ENCODE measurements at regions not wholly inside any gene's neighbourhood (a gene's known extent, or its start where the extent isn't known, plus 50 kb on each side); places are given as distances from the start of the nearest gene placed in this dataset.

DNA sequence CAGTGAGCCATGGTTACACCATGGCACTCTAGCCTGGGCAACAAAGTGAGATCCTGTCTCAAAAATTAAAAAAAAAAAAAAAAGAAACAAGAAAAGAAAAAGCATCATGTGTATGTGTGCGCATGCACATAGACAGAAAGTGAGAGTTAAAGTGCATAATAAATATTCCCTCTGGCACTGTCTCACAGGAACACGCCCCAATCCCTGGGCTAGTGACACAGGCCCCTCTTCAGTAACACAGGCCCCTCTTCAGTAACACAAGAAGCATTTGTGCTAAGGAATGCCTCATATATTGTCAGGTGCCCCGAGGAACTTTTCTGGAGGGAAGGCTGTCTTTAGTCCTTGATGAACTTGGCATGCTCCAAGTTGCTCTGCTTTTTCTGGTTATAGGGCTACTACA, 57.5 kb downstream of the RPL27A start:
- DNase-seq: no peak

DNA sequence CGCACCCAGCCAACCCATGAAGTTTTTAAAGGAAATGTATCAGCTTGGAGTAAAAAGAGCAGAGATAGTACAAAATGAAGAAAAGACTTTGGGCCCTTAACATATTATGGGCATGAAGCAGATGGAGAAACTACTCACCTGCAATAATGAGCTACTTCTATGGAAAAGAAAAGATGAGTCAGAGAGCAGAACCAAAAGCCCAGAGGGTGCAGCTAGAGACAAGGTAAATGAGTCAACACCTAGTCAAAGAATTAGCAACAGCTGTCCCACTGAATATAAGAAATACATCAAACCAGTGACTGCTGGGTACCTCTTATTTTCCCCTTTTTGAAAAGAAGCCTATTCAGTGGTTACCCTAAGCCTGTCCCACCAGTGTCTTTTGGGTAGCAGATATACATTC, 61.8 kb downstream of the RPL27A start:
- DNase-seq: no peak

DNA sequence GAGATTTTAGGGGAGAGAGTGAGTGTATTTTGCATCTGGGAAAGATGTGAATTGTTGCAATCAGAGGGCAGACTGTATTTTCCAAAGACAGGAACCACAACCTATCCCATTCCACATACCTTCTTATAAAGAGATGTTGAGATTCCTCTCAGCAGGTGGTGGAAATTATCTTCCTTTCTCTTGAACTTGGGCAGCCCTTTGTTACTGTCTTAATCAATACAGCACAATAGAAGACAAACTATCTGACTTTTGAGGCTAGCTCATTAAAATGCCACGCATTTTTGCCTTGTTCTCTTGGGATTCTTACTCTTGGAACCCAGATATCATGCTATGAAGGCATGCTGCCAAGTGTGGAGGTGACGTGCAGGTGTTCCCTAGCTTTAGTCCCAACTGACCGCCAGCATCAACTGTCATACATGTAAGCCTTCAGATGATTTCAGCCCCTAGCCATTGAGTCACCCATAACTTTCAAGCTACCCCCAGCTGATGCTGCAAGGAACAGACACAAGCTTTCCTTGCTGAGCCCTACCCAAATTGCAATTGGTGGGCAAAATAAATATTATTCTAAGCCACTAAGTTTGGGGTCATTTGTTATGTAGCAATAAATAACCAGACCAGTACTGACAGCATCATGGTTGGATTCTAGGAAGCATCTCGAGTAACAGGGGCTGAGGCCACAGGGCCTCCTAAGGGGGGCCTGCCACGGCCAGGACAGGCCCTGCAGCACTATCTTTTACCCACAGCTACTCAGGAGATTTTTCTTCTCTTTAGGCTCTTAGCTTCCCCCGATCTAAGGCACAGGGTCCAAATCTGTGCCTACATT, 63.0 kb downstream of the RPL27A start:
- no peak for DNase-seq

DNA sequence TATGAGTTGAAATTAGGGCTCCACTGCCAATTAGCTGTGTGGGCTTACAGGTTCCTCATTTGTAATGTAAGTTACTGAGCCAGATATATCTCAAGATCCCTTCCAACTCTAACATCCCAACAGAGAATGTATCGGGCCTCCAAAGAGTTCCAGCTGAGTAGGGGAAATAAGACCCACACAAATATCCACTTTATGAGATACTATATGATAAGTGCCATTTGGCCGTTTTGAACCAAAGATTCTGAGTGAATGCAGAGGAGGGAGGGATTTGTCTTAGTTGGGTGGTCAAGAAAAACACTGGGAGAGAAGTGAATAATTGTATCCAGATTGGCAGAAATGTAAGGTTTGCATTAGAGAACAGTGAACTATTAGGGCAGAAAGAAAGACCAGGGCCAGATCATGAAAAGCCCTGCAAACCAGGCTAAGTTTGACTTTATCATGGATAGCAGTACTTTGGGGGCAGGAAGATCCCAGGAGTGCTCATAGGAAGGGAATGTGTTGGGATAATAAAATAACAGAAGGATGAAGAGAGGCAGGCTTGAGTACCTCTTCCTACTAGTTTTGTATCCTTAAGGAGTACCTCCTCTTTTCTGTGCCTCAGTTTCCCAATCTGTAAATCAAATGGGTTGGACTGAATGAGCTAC, 63.9 kb downstream of the RPL27A start:
- no peak for DNase-seq

DNA sequence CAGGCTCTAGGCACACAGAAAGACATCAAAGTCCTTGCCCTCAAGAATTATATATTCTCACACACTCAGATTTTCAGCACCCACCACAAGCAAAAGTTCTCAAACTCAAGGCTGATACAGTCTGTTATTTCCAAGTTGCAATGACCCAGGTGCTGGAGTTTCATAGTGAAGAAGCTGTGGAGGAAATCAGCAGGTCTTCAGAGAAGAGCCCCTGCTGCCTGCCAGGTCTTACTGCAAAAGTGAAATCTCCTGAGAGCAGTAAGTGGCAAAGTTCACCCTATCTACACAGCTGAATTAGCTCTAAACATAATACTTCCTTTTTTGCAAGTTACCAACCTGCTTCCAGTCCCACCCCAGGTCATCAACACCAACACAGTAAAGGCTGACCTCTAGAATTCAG, 64.6 kb downstream of the RPL27A start:
- no peak for DNase-seq

DNA sequence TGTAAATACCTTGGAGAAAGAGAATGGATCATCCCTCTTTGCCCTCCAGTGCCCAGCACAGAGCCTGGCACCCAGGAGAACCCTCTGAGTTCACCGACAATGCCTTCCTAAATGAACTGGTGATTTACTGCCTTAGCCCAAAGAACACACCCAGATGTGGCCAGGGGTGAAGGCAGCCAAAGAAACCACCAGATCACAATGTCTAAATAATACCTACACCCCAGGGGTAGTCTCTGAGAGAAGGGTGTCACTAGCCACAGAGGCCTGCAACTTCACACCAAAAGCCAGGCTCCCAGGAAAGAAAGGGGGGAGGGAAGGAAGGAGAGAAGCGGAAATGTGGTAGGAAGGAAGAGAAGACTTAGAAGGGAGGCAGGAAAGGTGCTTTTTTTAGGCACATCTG, 65.7 kb downstream of the RPL27A start:
- DNase-seq: no peak

DNA sequence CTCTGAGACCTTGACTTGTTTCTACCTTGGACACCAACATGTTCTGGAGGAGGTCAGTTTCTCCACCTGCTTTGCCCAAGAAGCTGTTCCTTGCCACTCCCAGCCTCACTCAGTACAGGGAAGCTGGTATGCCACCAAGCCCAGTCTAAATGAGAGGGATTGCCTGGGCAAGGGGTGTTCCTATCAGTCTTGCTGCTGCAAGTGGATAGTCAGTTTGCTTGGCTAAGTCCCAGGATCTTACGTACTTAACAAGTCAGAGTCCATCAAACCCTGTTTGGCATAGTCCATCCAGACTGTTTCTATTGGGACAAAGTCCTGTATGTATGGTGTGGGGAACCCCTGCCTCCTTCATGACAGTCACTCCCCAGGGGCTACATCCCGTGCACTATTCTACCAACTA, 66.6 kb downstream of the RPL27A start:
- DNase-seq: no peak

DNA sequence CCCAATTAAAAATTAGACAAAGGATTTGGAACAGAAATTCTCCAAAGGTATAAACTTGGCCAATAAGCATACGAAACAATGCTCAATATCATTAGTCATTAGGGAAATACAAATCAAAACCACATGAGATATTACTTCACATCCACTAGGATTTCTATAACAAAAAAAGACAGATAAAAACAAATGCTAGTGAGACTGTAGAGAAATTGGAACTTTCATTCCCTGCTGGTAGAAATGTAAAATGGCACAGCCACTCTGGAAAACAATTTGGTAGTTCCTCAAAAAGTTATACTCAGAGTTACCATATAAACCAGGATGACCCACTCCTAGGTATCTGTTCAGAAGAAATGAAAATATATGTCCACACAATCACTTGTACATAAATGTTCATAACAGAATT, 71.6 kb downstream of the RPL27A start:
- no peak for DNase-seq

DNA sequence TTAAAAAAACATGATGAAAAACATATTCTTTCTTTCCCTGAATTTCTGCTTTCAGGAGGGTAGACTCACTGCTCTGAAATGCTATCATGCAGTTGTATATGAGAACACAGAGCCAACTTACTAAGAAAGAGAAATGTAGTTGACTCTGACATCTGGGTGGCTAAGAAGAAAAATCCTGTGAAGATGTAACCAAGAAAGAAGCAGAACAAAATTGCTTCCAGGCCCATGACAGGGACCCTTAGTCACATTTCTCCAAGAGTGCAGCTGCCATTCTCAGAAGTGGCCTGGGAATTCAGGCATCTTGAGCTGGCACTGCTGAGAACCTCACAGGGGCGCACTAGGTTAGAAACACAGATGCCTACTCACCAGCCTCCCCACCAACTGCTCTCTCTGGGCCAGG, 73.6 kb downstream of the RPL27A start:
- no peak for DNase-seq

DNA sequence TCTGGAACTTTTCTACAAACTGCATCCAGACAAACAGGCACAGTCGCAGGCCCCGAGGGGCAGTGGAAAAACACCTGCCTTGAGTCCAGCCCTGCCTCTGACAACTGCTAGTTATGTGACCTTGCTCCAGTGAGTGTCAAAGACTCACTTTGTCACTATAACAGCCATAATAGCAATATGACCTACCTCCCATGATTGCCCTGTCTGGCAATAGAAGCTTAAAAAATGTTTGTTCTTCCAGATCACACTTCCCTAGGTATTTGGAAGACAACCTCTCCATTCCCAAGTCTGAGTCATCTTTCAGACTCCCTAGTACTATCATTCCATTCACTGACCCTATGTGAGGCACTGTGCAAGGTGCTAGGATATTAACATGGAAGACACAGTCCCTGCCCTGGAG, 74.5 kb downstream of the RPL27A start:
- DNase-seq: no peak

DNA sequence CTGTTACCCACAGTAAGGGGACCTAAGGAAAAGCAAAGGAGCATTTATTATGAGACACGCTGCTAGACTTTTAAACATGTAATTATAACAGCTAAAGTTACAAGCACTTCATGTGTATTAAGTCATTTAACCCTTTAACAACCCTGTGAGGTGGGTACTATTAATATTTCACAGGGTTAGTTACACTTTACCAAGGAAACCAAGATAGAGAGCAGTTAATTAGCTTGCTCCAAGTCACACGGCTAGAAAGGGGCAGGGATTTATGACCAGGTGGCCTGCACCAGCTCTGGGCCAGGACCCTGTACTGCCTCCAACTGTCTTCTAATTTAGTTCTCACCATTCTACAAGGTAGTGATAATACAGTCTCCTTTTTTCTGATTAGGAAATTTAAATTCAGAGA, 74.9 kb downstream of the RPL27A start:
- no peak for DNase-seq

DNA sequence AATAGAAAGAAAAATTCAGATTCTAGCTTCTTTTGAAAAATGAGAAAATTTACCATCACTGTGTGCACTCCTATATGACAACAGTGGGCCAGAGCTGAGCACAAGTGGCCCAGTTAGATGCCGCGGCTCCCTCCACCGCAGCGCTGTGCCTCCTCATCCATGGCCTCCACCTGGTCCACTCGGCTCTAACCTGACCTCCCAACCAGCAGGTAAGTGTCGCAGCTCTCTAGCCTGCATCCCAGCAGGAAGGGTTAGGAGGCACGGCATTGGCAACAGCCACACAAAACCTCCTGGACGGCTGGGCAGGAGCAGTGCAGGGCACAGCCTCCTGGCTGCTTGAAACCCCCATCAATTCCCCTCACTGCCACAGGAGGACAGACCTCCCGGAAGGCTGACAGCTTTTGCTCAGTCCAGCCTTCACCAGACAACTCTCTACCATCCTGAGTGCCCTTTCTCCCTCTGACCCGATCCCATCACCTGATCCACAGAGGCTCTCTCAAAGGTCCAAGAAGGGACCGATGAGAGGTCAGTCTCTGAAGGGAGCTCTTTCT, 76.1 kb downstream of the RPL27A start:
- DNase-seq: no peak

DNA sequence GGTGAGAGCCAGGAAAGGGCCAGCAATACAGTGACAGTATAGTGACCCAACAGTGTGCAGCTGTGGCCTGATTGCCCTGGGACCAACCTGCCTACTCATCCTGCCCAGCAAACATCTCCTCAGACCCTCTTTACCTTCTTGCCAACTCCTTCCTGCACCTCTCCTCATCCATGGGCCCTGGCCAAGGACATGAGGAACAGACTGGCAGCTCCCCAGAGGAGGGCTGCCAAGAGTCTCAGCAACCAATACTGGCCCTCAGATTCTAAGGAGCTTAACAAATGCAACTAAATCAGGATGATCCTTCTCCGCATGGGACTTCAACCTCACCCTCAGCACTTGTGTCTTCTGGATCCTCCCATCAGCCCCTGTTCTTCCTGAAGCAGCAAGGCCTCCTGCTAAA, 77.0 kb downstream of the RPL27A start:
- no peak for DNase-seq

DNA sequence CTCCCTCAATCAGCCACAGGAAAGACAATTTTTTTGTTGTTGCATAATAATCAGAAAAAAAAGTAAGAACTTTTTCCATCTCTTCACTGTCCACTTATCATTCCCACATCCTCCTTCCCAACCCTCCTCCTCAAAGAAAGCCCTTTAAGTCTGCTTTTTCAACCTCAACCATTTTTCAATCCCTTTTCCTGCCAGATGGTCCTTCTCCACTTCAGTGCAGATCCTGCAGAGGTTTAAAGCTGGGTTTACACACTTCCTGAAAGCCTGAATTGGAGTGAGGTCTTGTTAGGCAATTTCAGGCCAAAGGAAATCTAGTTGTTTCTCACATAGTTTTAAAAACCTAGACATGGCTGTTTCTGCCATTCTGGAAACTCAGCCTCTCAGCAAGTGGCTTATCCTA, 78.3 kb downstream of the RPL27A start:
- DNase-seq: no peak

DNA sequence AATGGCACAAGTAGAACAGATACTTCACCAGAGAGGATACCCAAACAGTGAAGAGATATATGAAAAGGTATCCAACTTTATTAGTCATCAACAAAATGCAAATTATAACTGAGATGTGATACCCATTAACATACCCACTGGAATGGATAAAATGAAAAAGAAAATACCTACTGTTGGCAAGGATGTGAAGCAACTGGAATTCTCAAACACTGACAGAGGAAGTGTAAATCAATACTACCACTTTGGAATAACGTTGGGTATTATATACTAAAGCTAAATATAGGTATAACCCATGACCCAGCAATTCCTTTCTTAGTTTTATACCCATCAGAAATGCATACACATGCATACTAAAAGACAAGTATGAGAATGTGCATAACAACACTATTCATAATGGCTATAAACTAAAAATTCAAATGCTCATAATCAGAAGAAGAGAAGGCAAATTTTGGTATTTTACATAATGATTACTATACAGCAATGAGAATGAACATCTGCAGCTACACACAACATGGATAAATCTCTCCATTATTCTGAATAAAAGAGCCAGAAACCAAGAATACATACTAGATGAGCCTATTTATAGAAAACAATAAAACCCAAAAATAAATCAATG, 80.6 kb downstream of the RPL27A start:
- no peak for DNase-seq

DNA sequence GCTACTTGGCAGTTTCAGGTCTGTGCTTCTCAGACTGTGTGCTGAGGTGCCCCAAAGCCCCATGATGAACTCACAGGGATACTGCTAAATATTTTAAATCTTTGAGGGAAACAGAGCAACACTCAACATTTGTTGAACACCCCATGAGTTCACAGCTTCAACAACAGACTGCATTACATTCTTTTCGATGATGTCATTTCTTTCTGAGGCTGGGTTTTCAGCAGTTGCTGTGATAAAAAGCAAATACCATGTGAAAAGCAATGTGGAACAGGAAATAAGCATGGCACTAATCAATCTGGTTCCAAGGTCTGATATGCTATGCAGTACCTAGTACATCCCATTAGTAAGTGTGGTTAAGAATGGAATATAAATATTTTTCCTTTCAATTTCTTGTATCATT, 82.7 kb downstream of the RPL27A start:
- no peak for DNase-seq

DNA sequence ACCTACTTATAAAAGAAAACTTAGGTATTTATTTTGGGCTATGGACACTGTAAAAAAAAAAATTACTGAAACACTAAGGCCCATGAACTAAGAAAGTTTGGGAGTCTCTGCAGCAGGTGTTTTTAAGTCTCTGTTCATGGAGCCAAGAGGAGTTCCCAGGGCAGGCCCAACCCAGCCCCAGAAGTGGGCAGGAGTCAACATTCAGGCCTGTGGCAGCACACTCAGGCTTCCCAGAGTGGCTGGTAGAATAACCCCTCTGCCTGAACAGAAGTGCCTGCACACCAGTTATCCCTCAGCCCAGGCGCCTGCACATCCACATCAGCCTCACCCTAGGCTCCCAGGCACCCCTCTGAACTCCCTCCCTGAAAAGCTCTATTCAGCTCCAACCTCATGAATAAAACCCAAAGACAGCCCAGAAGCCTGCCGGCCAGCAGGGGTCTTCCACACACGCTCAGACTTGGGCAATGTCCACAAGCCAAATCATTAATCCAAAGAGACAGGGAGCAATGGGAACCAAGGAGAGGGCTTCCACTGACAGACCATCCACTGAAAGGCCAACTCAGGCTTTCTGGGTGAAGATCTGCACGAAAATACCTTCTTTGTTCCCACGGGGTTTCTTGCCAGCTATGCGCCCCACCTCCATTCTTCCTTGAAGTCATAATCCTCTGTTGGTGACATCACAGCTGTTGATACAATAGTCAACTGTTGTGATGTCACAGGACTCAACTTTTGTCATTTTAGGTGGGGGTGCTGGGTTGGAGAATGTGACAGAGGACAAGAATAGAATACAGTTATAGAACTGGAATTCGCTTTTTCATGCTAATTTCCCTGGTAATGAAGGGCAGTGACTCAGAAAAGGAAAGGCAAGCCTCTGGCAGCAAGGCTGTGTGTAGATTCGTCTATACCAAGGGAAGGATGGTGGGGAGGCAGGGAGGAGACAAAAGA, 83.7 kb downstream of the RPL27A start:
- DNase-seq: no peak

DNA sequence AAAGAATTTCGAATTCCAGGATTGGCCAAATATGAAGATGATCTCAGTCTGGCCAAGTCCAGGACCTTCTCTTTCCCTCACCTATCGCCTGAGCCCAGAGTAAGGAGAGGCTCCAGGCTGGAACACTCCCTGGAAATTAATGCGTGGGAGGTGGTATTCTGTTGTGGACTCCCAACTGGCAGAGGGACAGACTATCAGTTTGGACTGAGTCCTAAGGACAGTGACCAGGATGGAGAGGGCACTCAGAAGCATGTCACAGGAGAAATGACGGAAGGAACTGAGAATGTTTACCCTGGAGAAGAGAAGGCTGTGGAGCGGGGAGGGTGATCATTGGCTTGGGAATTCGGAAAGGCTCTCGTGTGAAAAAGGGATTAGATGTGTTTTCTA, 84.4 kb downstream of the RPL27A start:
- DNase-seq: no peak

DNA sequence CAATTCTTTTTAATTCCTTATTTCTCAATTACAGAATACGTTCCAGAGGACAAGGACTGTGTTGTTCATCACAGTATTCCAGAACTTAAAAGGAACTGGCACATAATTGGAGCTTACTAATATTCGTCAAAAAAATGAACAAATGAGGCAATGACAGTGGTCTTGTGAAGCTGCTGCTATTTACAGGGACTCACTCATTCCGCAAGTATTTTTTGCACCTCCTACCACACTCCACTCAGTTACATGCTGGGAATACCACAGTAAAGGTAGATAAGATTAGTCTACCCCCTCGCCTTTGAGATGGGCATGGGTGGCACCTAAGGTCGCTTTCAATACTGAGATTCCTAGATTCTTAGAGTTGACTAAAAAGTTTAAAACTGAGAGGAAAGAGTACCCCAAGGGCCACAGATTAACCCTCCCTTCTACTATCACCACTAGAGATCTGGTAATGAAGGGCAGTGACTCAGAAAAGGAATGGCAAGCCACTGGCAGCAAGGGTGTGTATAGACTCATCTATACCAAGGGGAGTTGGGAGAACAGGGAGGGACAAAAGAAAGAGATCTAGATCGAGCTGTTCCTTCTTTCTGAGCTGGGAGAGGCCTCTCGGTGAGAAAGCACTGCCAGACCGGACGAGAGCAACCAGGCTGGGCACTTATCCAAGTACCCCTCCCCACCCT, 85.0 kb downstream of the RPL27A start:
- DNase-seq: no peak

DNA sequence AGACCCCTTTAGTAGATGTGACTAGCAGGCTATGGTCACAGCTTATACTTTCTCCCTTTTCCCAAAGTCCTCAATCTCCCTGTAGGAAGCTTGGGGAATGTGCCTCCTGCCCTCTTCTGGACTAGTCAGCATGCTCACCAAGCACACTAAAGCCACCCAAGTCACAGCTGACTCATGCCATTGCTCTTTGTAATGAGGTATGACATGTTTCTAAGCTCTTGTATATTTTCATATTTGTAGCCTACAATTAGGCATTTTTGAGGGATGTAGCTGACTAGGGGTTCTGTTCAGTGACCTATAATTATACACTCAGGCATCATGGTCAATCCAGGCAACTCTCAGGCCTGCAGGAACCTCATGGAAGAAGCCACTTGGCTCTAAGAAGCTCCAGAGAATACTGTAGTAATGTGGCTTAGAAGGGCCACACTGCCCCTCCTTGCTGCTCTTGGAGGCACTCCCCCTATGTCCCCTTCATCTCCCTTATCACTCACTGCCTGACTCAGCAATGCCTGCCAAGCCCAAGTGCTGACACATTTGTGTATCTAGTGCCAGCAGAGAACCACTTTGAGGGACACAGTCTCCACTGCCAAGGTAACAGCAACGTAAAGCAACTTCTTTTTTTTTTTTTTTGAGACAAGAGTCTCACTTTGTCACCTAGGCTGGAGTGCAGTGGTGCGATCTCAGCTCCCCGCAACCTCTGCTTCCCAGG, 86.2 kb downstream of the RPL27A start:
- DNase-seq: no peak

All from NCI-H1092 (cell line).